ENCODE measurements at regions not wholly inside any gene's neighbourhood (a gene's known extent, or its start where the extent isn't known, plus 50 kb on each side); places are given as distances from the start of the nearest gene placed in this dataset.

DNA sequence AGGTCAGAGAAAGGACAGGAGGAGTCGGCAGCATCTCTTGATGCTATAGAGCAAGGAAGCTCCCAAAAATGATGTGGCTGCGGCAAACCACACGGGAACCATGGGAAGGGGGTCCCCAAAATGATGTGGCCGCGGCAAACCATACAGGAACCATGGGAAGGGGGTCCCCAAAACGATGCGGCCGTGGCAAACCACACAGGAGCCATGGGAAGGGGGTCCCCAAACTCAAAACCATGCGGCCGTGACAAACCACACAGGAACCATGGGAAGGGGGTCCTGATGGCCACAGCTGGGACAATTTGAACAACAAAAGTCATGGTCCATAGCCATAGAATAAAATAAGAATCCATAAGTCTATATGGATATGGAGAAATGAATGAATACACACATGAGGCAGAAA lies 58.4 kb upstream of the GLI2 start:
- TF ChIP-seq, protein P1, sequence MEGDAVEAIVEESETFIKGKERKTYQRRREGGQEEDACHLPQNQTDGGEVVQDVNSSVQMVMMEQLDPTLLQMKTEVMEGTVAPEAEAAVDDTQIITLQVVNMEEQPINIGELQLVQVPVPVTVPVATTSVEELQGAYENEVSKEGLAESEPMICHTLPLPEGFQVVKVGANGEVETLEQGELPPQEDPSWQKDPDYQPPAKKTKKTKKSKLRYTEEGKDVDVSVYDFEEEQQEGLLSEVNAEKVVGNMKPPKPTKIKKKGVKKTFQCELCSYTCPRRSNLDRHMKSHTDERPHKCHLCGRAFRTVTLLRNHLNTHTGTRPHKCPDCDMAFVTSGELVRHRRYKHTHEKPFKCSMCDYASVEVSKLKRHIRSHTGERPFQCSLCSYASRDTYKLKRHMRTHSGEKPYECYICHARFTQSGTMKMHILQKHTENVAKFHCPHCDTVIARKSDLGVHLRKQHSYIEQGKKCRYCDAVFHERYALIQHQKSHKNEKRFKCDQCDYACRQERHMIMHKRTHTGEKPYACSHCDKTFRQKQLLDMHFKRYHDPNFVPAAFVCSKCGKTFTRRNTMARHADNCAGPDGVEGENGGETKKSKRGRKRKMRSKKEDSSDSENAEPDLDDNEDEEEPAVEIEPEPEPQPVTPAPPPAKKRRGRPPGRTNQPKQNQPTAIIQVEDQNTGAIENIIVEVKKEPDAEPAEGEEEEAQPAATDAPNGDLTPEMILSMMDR (conservative IDR thresholded peaks at IDR 0.05; ENCODE audit: low read depth, low read length) = no peak
- H3K4me3 ChIP-seq (ENCODE audit: low read length) = no peak overlapping the region
- no peak for DNase-seq (ENCODE audit: low read depth)

DNA sequence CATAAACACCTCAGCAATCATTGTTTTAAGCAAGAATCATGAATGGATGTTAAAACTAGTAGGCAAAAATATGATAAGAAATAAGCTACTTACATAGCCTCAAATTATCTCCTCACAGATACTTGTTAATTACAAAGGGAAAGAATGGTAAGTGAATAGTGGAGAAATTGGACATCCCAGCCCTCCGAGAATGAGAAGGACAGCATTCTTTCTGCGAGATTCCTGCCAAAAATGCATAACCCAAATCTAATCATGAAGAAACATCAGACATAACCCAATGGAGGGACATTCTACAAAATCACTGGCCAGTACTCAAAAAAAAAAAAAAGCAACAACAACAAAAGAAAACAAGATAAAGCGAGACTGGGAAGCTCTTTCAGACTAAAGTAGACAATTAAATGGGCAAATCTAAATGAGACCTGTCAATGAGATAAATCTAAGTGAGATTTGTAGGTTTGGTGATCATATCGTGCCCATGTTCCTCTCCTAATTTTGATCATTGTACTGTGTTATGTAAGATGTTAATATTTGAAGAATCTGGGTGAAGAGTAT lies 57.9 kb upstream of the GLI2 start:
- H3K4me3 ChIP-seq (ENCODE audit: low read length) = no peak overlapping the region
- TF ChIP-seq, protein P1 (conservative IDR thresholded peaks at IDR 0.05; ENCODE audit: low read depth, low read length) = no peak
- no peak for DNase-seq (ENCODE audit: low read depth)

DNA sequence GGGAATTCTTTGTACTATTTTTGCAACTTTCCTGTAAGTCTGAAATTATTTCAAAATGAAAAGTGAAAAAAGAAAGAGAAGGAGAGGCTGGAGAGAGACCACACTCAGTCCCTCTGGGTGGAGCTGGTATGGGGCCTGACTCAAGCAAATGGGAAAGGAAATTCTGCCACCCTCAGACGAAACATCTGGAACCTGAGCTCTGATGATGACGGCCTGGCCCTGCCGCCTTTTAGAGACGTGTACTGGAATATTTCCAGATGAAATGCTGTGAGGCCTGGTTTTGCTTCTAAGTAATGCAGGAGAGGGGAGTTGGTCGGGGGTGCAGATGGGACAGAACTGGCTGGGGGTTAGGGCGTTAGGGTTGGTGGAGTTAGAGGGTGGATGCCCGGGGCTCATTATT lies 57.4 kb upstream of the GLI2 start:
- H3K4me3 ChIP-seq (ENCODE audit: low read length) = no peak overlapping the region
- DNase-seq (ENCODE audit: low read depth) = no peak
- TF ChIP-seq, protein P1 (conservative IDR thresholded peaks at IDR 0.05; ENCODE audit: low read depth, low read length) = no peak

DNA sequence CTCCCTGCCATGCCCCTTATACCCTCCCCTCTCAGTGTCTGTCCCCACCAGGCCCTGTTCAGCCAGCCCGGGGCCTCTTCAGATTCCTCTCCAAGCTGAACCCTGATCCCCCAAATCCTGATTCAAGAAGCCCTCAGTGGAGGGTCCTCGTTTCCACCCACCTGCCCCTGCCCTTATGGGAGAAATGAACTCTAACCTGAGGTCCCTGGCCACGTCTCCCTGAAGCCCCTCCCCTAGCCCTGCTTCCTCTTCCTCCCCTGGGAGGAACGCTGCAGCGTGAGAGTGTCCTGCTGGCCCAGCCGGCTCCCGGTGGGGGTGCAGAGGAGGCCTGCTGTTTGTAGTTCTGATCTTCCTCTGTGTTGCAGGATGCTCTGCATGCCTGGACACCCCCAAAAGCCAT lies 56.7 kb upstream of the GLI2 start:
- DNase-seq (ENCODE audit: low read depth) = no peak
- no peak overlapping the region for H3K4me3 ChIP-seq (ENCODE audit: low read length)
- TF ChIP-seq, protein P1 (conservative IDR thresholded peaks at IDR 0.05; ENCODE audit: low read depth, low read length) = no peak

DNA sequence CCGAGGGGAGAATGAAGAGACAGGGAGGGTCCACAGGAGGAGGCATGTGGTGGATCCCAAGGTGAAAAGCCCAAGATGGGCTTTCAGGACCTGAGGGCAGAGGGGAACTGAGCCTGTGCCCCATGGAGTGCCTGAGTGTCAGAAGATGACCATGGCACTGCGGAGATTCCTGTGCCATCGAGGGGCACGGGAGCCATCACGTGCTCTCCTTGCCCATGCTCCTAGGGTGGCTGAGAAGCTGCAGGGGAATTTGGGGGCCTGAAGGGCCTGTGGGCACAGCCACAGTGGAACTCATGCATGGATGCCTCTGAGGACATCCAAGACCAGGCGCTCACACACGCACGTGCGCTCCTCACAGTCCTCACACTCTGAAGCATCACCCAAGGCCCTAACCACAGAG lies 56.1 kb upstream of the GLI2 start:
- DNase-seq (ENCODE audit: low read depth) = no peak
- no peak overlapping the region for H3K4me3 ChIP-seq (ENCODE audit: low read length)
- TF ChIP-seq, protein P1 (conservative IDR thresholded peaks at IDR 0.05; ENCODE audit: low read depth, low read length) = no peak

DNA sequence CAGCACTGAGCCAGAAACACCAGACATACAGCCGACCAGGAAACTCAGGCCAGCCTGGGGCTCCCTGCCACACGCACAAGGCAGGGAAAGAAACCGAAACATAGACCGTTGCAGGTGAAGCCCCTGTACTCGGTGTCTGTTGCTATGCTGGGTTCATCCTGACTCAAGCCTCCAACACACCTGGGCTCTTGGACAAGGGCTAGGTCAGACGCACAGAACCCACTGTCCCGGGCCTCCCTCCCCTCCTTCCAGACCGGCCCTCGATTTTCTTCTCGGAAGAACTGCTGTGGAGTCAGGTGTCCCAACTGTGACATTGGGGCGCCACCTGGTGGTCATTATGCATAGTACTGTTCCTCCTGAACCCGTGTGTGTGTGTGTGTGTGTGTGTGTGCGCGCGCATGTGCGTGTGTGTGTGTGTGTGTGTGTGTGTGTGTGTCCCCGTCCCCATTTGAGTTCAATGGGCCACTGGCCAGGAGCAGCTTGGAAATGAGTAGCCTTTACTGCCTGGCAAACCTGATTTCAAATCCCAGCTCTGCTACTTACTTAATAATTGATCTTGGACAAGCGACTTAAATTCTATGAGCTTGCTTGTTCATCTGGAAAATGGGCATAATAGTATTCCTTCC lies 55.4 kb upstream of the GLI2 start:
- TF ChIP-seq, protein P1 (conservative IDR thresholded peaks at IDR 0.05; ENCODE audit: low read depth, low read length) = peak; percentile 62
- peak; percentile 54 for DNase-seq (ENCODE audit: low read depth)
- H3K4me3 ChIP-seq (ENCODE audit: low read length) = no peak overlapping the region

DNA sequence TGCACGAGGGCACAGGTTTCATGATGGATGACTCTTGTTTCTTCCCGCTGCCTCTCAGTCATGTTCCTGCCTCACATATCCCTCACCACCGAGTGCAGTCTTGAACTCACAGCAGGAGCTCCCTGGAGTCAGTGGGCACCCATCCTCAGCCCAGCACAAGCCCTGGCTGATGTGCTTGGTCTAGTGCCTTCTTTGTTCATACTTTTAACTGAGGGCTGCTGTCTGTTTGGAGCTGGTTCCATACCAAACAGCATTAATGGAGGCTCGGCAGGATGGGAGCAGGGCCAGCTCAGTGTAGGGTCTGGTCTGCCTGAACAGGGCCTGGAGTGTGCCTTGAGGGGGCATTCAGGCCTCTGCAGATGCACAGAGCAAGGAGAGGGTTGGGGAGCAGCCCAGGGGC lies 54.5 kb upstream of the GLI2 start:
- TF ChIP-seq, protein P1 (conservative IDR thresholded peaks at IDR 0.05; ENCODE audit: low read depth, low read length) = no peak
- H3K4me3 ChIP-seq (ENCODE audit: low read length) = no peak overlapping the region
- no peak for DNase-seq (ENCODE audit: low read depth)
